ENCODE measurements at regions not wholly inside any gene's neighbourhood (a gene's known extent, or its start where the extent isn't known, plus 50 kb on each side); places are given as distances from the start of the nearest gene placed in this dataset.

DNA sequence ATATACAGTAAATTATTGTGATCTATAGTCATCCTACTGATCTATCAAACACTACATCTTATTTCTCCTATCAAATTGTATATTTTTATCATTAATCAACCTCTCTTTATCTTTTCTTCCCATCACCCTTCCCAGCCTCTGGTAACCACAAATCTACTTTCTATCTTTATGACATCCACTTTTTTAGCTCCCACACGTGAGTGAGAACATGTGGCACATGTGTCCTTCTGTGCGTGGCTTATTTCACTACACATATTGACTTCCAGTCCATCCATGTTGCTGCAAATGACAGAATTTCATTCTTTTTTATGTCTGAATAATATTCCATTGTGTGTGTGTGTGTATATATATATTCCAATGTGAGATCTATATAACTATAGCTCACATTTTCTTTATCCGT lies 67.8 kb upstream of the TBX5 start:
- H3K36me3 ChIP-seq (ENCODE audit: control insufficient read depth, insufficient read depth, low read length): no peaks in the 10 kb centered on the region
- peaks cover 7% of the 10 kb centered on the region for H3K27me3 ChIP-seq (ENCODE audit: control insufficient read depth, insufficient read depth, low read length)
- H3K9me3 ChIP-seq (ENCODE audit: control insufficient read depth, low read length): no peaks in the 10 kb centered on the region
- no peaks in the 10 kb centered on the region for H3K4me1 ChIP-seq (ENCODE audit: control insufficient read depth, insufficient read depth, low read length)
- H3K9ac ChIP-seq (ENCODE audit: low read length): no peak overlapping the region
- no peak overlapping the region for H3K4me3 ChIP-seq (ENCODE audit: low read length)

DNA sequence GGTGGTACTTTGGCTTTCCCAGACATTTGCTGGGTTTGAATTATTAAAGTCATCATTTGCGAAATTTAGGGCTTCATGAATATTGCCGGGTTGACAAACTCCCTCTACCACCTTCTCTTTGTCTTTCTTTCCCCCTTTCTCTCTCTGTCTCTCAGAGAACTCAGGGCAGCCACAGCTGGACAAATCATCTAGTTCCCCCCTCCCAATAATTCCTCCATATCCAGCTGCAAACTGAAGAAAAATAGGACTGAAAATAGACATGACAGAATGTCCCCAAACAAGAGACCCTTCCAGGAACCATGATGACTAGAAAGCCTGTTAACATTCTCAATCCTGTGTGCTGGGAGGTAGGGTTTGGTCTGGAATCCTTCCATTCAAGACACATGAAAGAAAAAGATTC lies 67.1 kb upstream of the TBX5 start:
- Histone ChIP-seq H3K9me3 (ENCODE audit: control insufficient read depth, low read length) (no peaks in the 10 kb centered on the region), H3K36me3 (ENCODE audit: control insufficient read depth, insufficient read depth, low read length) (no peaks in the 10 kb centered on the region), H3K4me1 (ENCODE audit: control insufficient read depth, insufficient read depth, low read length) (no peaks in the 10 kb centered on the region), H3K4me3 (ENCODE audit: low read length) (no peak overlapping the region), H3K27me3 (ENCODE audit: control insufficient read depth, insufficient read depth, low read length) (peaks cover under 1% of the 10 kb centered on the region), H3K9ac (ENCODE audit: low read length) (no peak overlapping the region)

- Histone ChIP-seq H3K36me3 (ENCODE audit: control insufficient read depth, insufficient read depth, low read length) (no peaks in the 10 kb centered on the region), H3K4me1 (ENCODE audit: control insufficient read depth, insufficient read depth, low read length) (no peaks in the 10 kb centered on the region), H3K9ac (ENCODE audit: low read length) (no peak overlapping the region), H3K27me3 (ENCODE audit: control insufficient read depth, insufficient read depth, low read length) (peaks cover 6% of the 10 kb centered on the region), H3K4me3 (ENCODE audit: low read length) (no peak overlapping the region), H3K9me3 (ENCODE audit: control insufficient read depth, low read length) (no peaks in the 10 kb centered on the region)
Observed at GRCh38 chr12:114457620-114458019, 51.7 kb upstream of the TBX5 start.

Measured in mucosa of stomach (tissue), 1 donor.